HL-60 (cell line): ENCODE measurements at regions not wholly inside any gene's neighbourhood (a gene's known extent, or its start where the extent isn't known, plus 50 kb on each side); places are given as distances from the start of the nearest gene placed in this dataset.

Experiments
- DNase-seq, 2 experiments: peaks; one replicate each; pipeline ENCODE4 v3.0.0-alpha.2; 2010 to 2020; ENCODE audit warnings: low read depth in 1 of 2, low spot score in 1 of 2
- H3K27ac ChIP-seq: fragments of 250-450 bp; sonication (Bioruptor Pico); replicated peaks from 2 replicates; pipeline ENCODE4 v1.5.1; 2020; ENCODE audit warnings: mild to moderate bottlenecking, moderate library complexity
- H3K27me3 ChIP-seq: fragments of 250-450 bp; sonication (Bioruptor Pico); 2 replicates; pipeline ENCODE4 v1.5.1; 2021; ENCODE audit warnings: mild to moderate bottlenecking, moderate library complexity; ENCODE audit not compliant: insufficient read depth, poor library complexity, severe bottlenecking
- H3K4me3 ChIP-seq: replicated peaks from 2 replicates; pipeline ENCODE4 v1.5.1; 2011; ENCODE audit warnings: mild to moderate bottlenecking, control low read depth, low read length; ENCODE audit not compliant: insufficient read depth
- CTCF ChIP-seq: IDR thresholded peaks from one replicate; pipeline ENCODE4 v1.5.1; 2011; ENCODE audit warnings: low read length, control low read depth, inconsistent platforms; ENCODE audit not compliant: insufficient read depth
- GABPA ChIP-seq: IDR thresholded peaks from 2 replicates; pipeline ENCODE4 v1.6.1; 2012; ENCODE audit warnings: low read depth
- POLR2AphosphoS5 ChIP-seq: IDR thresholded peaks from 2 replicates; pipeline ENCODE4 v1.6.1; 2012; ENCODE audit warnings: low read depth
- SPI1 ChIP-seq: IDR thresholded peaks from 2 replicates; pipeline ENCODE4 v1.6.1; 2012; ENCODE audit warnings: low read depth, mild to moderate bottlenecking, borderline replicate concordance
- TF ChIP-seq, protein P1 (sequence below): IDR thresholded peaks from 2 replicates; pipeline ENCODE4 v1.6.1; 2012; ENCODE audit warnings: low read depth; ENCODE audit not compliant: insufficient replicate concordance

DNA sequence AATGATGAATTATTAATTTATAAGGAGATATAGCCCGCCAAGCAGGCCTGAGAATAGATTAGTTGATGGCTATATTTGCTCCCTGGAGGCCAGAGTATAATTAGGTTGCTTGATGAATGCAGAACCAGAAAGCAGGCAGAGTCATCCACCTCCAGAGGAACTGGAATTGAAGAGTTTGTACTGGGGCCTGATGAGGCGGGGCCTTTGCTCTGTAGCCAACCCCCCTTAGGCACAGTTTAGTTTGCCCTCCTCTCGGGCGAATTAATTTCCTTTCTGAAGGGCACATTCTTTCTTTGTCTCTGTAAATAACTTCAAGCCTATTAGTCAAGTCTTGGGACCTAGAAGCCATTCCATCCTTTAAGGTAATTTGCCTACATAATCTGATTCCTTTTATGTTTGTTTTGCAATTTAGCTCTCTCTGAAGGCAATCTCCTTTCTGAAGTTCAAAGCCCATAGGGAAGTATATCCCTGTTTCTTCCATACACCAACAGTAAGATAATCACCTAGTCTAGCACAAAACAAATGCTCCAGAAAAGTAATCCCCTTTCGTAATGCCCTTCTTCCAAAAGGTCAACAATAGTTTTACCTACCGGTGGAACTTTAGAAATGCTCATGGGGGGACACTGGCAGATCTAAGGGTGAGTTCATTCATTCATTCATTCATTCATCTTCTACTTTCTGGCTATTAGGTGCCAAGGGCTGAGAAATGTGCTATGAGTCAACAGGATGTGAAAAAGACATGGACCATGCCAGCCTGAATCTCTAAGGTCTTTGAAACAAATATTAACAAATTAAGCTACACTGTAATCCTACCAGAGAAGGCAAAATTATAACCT, 84.8 kb upstream of the NUDT4 start:
- H3K27ac ChIP-seq: no peak overlapping the region
- H3K27me3 ChIP-seq: no peaks in the 10 kb centered on the region
- no peak for DNase-seq
- H3K4me3 ChIP-seq: no peak overlapping the region
- no peak for TF ChIP-seq POLR2AphosphoS5
- TF ChIP-seq, protein P1, sequence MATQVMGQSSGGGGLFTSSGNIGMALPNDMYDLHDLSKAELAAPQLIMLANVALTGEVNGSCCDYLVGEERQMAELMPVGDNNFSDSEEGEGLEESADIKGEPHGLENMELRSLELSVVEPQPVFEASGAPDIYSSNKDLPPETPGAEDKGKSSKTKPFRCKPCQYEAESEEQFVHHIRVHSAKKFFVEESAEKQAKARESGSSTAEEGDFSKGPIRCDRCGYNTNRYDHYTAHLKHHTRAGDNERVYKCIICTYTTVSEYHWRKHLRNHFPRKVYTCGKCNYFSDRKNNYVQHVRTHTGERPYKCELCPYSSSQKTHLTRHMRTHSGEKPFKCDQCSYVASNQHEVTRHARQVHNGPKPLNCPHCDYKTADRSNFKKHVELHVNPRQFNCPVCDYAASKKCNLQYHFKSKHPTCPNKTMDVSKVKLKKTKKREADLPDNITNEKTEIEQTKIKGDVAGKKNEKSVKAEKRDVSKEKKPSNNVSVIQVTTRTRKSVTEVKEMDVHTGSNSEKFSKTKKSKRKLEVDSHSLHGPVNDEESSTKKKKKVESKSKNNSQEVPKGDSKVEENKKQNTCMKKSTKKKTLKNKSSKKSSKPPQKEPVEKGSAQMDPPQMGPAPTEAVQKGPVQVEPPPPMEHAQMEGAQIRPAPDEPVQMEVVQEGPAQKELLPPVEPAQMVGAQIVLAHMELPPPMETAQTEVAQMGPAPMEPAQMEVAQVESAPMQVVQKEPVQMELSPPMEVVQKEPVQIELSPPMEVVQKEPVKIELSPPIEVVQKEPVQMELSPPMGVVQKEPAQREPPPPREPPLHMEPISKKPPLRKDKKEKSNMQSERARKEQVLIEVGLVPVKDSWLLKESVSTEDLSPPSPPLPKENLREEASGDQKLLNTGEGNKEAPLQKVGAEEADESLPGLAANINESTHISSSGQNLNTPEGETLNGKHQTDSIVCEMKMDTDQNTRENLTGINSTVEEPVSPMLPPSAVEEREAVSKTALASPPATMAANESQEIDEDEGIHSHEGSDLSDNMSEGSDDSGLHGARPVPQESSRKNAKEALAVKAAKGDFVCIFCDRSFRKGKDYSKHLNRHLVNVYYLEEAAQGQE: no peak
- TF ChIP-seq SPI1: no peak
- TF ChIP-seq CTCF: no peak

DNA sequence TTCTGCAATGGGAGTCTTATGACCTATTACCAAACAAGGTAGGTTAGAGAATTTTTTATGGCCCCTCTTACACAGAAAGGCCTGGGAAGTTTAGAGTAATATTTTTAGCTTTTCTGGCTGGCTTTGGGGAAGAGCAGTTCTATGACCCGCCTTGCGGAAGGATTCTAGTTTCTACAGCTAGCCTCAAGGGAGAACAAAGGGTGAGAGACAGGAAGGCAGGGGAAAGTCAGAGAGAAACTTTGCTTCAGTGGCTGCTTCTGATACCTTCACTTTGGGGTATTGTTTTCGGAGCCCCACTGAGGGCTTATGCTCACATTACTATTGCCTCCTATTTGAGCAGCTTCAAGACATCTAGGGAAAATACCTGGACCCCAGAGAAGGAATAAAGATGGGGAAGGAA, 80.7 kb upstream of the NUDT4 start:
- no peak overlapping the region for H3K4me3 ChIP-seq
- no peak for TF ChIP-seq SPI1
- no peak for TF ChIP-seq CTCF
- TF ChIP-seq, protein P1: no peak
- no peak for TF ChIP-seq POLR2AphosphoS5
- TF ChIP-seq GABPA: no peak
- H3K27me3 ChIP-seq: no peaks in the 10 kb centered on the region
- no peak overlapping the region for H3K27ac ChIP-seq
- no peak for DNase-seq

- Histone ChIP-seq H3K27me3 (no peaks in the 10 kb centered on the region), H3K27ac (no peak overlapping the region), H3K4me3 (no peak overlapping the region)
- DNase-seq: no peak
- TF ChIP-seq POLR2AphosphoS5: no peak
- no peak for TF ChIP-seq SPI1
- no peak for TF ChIP-seq GABPA
- TF ChIP-seq, protein P1: no peak
- TF ChIP-seq CTCF: no peak
Measured at GRCh38 chr12:93297536-93297935, 80.2 kb upstream of the NUDT4 start.
